SK-N-SH treated with all-trans-retinoic acid at 6 μM for 48 hours (cell line): ENCODE measurements at regions not wholly inside any gene's neighbourhood (a gene's known extent, or its start where the extent isn't known, plus 50 kb on each side); places are given as distances from the start of the nearest gene placed in this dataset.

Experiments used
- ISL1 ChIP-seq: fragments of 250-450 bp; sonication (Bioruptor Pico); IDR thresholded peaks from 2 replicates; pipeline ENCODE4 v2.1.2; 2022; ENCODE audit warnings: mild to moderate bottlenecking, moderate library complexity
- ZC3H10 ChIP-seq: fragments of 250-450 bp; sonication (Bioruptor Pico); IDR thresholded peaks from 2 replicates; pipeline ENCODE4 v1.5.1; 2021; ENCODE audit warnings: mild to moderate bottlenecking, moderate library complexity
- ZFP3 ChIP-seq: fragments of 250-450 bp; sonication (Bioruptor Pico); IDR thresholded peaks from 2 replicates; pipeline ENCODE4 v1.5.0; 2020; ENCODE audit warnings: mild to moderate bottlenecking, moderate library complexity
- ZFP30 ChIP-seq: fragments of 450-650 bp; formaldehyde crosslinking; IDR thresholded peaks from 2 replicates; pipeline ENCODE4 v1.5.0; 2022; ENCODE audit warnings: mild to moderate bottlenecking, moderate library complexity

DNA sequence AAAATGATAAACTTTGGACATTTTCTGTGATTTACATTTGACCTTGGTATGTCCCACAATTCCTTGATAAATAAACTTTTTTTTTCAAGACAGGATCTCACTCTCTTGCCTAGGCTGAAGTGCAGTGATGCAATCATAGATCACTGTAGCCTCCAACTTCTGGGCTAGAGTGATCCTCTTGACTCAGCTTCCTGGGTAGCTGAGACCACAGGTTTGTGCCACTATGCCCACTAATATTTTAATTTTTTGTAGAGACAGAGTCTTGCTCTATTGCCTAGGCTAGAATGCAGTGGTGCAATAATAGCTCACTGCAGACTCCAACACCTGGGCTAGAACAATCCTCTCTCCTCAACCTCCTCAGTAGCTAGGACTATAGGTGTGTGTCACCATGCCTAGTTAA is 79.1 kb upstream of the PTGDR start:
- TF ChIP-seq ZFP3 (no peak), ZC3H10 (CRISPR knock-in tag) (no peak), ZFP30 (CRISPR knock-in tag) (no peak), ISL1 (CRISPR knock-in tag) (no peak)
